GM18505 (cell line): ENCODE measurements at regions not wholly inside any gene's neighbourhood (a gene's known extent, or its start where the extent isn't known, plus 50 kb on each side); places are given as distances from the start of the nearest gene placed in this dataset.

Source experiments
- ATAC-seq: cut with Tn5 transposase; IDR thresholded peaks from one replicate; pipeline ENCODE4 v1.9.1; 2021; ENCODE audit not compliant: unreplicated experiment
- POLR2A ChIP-seq: IDR thresholded peaks from 4 replicates; pipeline ENCODE4 v1.6.1; 2011; ENCODE audit warnings: borderline replicate concordance; ENCODE audit not compliant: insufficient read depth, insufficient read length; ENCODE audit errors: extremely low read depth

DNA sequence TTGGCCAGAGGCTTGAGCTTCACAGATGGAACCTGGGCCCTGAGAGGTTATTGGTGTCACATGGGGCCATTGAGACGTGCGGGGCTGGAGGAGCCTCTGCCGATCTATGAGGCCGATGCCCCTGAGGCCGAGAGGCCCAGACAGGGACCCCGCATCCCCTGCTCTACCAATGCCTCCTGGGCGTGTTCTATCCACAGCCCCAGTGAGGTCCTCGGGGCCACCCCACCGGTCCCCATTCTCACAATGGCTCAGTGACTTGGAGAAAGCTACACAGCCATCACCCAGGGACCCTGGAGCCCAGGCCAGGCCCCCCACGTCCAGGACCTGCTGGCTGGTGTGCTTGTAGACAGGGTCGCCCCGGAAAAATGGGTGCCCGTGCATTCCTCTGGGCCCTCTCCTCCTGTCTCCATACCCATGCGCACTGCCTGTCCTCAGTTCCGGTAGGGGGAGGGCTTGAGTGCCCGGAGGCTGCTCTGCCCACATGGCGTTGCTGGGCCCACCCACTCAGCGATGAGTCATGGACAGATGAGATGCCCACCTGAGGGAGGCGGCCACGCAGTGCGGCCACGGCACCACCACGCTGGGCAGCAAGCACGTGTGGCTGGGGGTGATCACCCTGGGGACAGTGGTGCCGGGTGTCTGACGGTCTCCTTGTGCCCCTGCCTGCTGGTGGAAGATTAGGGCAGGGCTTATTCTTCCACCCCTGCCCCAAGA is 1224.7 kb downstream of the BRD1 start:
- ATAC-seq, result no peak
- TF ChIP-seq POLR2A, result no peak

DNA sequence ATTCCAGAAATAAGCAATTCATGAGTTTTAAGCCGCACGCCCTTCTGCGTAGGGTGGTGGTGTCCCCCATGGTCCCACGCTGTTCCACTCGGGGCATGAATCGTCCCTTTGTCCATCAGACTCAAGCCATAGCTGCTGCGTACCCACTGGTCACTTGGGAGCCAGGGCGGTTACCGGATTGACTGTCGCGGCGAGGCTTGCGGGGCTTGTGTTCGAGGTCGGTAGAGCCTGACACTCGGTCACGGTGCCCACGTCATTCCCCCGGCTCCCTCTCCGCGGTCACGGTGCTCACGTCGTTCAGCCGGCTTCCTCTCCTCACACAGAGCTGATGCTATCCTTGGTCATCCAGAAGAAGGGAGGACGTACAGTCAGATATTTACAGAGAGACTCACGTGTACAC is 1227.0 kb downstream of the BRD1 start:
- ATAC-seq, result no peak
- TF ChIP-seq POLR2A, result no peak

DNA sequence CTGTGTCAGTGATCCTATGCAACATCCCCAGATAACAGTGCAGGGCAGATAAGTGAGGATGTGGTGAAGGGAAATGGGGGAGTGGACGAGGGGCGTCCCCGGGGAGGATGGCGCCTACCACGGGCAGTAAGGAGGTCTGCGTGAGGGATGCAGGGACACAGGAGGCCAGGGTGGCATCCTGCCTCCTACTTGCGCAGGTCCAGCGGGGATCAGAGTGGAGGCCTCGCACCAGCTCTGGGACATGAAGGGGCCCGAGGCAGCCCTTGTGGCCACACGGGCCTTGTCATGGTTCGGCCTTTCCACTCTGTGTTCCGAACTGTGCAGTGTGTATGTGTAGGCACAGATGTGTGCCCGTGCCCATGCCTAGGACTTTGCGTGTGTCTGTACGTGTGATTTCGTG is 1227.5 kb downstream of the BRD1 start:
- ATAC-seq, result no peak
- TF ChIP-seq POLR2A, result no peak

DNA sequence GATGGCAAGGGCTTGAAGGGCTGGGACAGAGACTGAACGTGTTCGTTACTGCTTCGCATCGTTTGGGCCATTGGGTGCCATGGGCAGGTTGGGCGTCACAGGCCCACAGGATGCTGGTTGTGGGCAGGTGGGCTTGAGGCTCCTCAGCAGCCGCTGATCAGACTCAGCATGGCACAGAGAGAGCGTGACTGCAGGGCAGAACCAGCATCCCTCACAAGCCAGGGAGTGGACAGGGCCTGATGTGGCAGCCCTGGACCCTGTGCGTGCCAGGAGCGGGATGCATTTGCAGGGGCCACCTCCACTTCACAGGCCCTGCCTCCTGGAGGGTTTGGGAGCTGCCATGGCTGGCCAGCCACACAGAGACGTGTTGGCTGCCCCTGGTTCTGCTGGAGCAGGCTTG is 1228.3 kb downstream of the BRD1 start:
- no peak for TF ChIP-seq POLR2A
- no peak for ATAC-seq

DNA sequence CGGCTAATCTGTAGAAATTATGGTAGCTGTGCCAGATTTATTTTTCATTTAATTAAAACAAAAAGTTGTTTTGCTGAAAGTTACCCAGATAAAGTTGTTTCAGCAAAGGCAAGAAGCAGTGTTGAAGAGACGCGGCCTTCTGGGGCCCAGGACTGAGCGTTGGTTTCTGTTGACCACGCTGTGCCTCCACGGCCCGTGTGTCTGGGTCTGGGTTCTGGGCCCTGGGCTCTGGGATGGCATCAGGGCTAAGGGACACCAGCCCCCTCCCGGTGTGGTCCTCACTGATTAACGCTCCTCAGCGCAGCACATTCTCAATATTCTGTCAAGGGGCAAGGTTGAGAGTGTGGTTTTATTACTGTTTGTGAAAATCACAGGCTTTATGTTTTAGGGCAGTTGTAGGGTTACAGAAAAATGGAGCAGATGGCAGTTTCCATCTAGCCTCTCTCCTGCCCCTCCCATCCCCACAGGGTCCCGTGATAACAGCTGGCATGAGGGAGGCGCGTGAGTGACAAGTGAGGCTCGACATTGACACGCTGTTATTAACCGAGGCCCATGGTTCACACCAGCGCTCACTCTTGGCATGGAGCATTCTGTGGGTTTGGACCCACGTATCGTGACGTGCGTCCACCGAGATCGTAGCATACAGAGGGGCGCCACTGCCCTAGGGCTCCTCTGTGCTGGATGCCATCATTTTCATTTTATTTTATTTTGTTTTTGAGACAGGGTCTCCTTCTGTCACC is 1231.4 kb downstream of the BRD1 start:
- no peak for ATAC-seq
- TF ChIP-seq POLR2A, result no peak

DNA sequence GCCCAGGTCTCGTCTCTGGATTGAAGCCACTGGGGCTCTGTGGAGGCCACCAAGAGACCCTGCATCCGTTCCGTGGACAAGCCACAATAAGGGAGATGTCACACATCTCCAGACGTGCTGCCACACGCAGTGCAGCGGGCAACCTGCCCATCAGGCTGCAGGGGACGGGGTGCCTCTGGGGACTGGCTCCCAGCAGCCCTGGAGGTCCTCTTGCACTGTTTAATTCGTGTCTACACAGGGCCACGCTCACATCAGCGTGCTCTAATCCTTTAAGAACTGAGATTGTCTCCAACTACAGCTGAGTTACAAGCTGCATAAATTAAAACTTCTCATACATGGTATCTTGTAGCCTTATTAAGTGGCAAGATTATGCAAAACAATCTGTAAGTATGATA is 1232.2 kb downstream of the BRD1 start:
- no peak for TF ChIP-seq POLR2A
- no peak for ATAC-seq

DNA sequence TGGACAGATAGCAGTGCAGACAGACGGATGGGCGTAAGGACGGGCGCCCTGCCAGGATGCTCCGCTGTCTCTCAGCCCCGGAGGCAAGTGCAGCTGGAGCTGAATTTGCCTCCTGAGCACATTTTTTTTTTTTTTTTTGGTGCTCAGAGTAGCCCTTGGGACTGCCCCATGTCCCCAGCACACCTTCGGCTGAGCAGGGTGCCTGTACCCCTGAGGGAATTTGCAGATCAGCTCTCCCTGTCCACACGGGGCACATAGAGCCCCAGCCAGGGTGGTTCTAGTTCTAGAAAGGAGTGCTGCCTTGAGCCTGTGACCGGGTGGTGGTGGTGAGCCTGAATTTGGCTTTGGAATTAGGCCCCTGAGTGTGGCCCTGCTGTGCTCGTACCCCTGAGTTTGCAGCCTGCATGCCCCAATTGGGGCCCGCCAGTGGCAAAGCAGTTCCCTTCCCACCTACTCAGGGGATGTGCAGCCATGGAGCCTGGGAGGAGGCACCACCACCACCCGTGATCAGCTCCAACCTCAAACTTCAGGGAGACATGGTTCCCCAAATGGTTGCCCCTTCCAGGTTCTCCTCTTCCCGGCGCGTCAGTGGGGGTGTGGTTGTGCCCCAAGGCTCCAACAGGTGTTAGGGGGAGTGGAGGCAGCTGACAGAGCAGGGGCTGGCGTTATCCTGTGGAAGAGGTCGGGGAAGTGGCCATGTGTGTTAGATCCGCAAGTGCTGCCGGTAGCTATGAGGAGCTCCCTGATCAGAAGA is 1232.7 kb downstream of the BRD1 start:
- no peak for TF ChIP-seq POLR2A
- no peak for ATAC-seq

DNA sequence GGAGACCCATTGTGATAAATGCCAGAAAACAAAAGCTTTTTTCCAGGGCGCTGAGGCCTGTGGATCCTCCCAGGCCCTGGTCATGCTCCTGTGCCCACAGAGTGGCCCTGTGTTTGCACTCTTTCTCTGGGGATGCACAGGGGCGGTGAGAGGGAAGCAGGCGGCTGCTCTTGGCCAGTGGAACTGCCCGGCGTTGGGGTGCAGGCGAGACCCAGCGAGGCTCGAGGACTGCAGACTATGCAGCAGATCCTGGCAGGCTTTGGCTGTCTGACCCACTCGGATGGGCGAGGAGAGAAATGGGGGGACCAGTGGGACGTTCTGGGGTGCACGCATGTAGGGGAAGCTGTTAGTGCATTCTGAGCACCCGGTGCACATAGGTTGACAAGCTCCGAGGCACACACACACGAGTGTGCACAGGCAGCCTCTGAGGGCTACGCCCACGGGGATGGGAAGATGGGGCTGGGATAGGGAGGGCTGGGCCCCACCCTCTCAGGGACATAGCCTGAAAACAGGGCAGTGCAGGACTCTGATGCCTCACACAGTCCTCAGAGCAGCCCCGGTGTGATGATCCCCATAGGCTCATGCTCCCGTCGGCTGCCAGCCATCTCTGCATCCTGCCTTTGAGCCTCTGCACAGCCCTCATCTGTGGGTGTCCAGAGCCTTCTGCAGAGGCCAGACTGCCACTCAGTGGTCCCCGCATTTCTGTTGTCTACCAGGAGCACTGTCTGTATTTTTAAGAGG is 1233.5 kb downstream of the BRD1 start:
- no peak for ATAC-seq
- no peak for TF ChIP-seq POLR2A

DNA sequence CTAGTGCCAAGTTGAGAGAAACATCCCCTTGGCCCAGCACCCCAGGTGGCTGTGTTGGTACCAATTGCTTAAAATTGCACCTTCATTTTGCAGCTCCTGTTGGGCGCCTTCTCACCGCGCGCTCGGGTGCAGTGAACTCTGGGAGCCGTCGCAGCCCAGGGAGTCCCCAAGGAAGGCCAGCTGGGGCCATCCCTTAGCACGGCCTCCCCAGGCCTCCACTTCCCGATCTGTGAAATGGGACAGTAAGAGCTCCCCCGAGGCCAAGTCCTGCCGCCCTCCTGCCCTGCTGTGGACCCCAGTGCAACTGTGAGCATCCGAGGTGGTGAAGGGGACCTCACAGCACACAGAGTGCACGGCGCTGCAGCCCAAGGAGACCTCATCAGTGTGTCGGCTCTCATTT is 1234.1 kb downstream of the BRD1 start:
- no peak for ATAC-seq
- no peak for TF ChIP-seq POLR2A

DNA sequence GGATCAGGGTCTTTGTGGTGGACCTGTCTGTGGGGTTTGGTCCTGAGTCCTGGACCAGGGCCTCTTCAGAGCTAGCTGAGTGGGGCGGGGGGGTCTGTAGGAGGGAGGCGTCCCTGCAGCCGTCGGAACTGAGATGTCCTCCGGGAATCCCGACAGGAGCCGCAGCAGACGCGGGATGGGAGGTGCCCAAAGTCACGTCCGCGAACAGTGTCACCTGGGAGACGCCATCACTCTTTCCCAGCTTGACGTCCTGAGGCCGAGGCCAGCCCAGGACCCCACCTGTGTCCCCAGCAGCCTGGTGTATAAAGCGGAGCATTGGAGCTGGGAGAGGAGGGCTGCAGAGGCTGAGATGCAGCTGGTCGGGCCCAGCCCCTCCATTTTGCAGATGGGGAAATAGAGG is 1234.7 kb downstream of the BRD1 start:
- no peak for ATAC-seq
- TF ChIP-seq POLR2A, result no peak

DNA sequence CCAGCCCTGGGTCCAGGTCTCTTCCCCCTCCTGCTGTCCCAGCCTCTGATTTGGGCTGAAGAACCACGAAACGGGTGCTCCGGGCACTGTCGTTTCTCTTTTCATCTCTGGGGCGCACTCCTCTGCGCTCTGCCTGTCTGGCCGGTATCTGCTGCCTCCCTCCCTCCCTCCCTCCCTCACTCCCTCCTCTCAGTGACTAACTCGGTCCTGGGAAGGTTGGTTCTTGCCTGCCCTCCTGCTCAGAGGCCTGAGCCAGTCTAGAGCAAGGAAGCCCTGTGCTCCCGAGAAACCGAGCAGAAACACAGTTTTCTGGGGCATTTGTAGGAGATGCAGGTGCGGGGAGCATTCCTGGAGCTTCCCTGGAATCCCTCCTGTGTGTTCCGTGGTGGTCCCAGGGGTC is 1235.2 kb downstream of the BRD1 start:
- TF ChIP-seq POLR2A, result no peak
- no peak for ATAC-seq

DNA sequence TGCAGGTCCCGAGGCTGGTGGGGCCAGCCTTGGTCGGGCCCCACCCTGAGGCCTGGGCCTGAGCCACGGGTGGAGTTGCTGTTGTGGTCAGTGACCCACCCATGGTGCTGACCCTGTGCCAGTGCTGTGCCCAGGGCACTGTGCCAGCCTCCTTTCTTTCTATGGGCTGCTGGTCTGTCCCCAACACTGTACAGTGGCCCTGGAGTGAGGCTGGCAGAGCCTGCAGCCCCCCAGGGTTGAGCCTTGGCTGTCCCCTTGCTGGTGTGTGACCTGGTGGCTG is 1235.7 kb downstream of the BRD1 start:
- no peak for ATAC-seq

DNA sequence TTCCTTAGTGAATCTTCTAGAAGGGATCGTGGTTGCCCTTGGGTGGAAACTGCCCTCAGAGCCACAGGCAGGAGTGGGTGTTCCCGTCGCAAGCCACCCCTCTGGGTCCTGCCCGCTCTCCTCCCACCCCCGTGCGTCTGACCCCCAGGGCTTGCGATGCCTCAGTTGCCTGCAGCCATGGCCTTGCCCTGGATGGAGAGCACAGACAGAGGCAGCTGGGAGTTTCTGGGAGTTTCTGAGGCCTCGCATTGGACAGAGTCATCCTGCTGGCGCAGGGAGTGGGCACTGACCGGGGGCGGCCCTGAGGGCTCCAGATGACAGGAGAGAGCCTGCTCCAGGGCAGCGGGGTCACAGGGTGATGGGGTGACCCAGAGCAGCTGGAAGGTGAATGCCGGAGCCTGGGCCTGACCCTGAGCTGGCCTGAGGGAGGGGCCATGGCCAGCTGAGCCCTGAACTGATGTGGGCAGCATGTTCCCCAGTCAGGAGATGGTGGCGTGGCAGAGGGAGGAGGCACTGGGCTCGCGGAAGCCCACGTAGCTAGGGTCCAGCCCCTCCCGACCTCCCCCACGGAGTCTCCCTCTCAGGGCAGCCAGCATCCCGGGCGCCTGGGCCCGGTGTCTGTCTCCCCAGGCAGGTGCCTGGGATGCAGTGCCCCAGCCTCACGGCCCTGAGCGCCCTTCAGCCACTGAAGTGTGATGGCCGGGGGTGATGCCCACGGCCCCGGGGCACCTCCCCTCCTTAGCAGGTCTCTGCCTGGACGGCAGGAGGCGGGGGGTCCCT is 1236.2 kb downstream of the BRD1 start:
- ATAC-seq, result no peak
- no peak for TF ChIP-seq POLR2A

More for the DNA sequence above, 1235.7 kb downstream of the BRD1 start:
- no peak for TF ChIP-seq POLR2A

DNA sequence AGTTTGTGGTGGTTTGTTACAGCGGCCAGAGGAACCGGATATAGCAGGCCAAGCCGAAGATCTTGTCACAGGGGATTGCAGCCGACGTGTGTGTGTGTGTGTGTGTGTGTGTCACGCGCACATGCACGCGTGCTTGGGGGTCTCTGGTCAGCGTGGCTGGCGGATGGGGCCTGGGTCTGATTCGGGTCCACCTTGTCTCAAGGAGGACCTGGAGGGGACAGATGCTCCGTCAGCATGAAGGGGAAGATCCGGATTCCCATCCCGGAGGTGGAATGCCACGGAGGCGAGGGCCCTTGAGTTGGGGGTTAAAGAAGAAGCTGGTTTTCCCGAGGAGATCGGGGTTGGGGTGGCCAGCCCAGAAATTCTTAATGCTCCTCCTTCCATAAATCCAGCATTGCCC is 1237.8 kb downstream of the BRD1 start:
- no peak for TF ChIP-seq POLR2A
- no peak for ATAC-seq
